GM18517 (cell line): ENCODE measurements at regions not wholly inside any gene's neighbourhood (a gene's known extent, or its start where the extent isn't known, plus 50 kb on each side); places are given as distances from the start of the nearest gene placed in this dataset.
"Not testable (repeated sequence)": the region's sequence is repeated elsewhere in the genome, so short reads cannot be mapped to it uniquely, and the experiment has no call there.

Experiments used
- ATAC-seq: cut with Tn5 transposase; IDR thresholded peaks from one replicate; pipeline ENCODE4 v1.9.1; 2021; ENCODE audit warnings: mild to moderate bottlenecking, moderate library complexity; ENCODE audit not compliant: unreplicated experiment

GRCh38 chr1:113292603-113293255 is 97.6 kb upstream of the MAGI3 start:
- no peak for ATAC-seq

GRCh38 chr1:113293256-113293626 is 97.1 kb upstream of the MAGI3 start:
- ATAC-seq = no peak

- ATAC-seq = no peak
Measured at GRCh38 chr1:113297749-113298148, 92.6 kb upstream of the MAGI3 start.

- ATAC-seq = no peak
Measured at GRCh38 chr1:113298941-113299340, 91.4 kb upstream of the MAGI3 start.

- no peak for ATAC-seq
Measured at GRCh38 chr1:113302636-113303035, 87.7 kb upstream of the MAGI3 start.

- ATAC-seq = no peak
Measured at GRCh38 chr1:113303267-113303666, 87.0 kb upstream of the MAGI3 start.

GRCh38 chr1:113305029-113305428 is 85.3 kb upstream of the MAGI3 start:
- ATAC-seq = not testable (repeated sequence)

- ATAC-seq = no peak
Measured at GRCh38 chr1:113307771-113308445, 82.4 kb upstream of the MAGI3 start.

- not testable (repeated sequence) for ATAC-seq
Measured at GRCh38 chr1:113312651-113313050, 77.7 kb upstream of the MAGI3 start.

GRCh38 chr1:113314600-113314999 is 75.7 kb upstream of the MAGI3 start:
- ATAC-seq = no peak

GRCh38 chr1:113320272-113320671 is 70.0 kb upstream of the MAGI3 start:
- ATAC-seq = no peak

- ATAC-seq = no peak
Measured at GRCh38 chr1:113320972-113321680, 69.2 kb upstream of the MAGI3 start.

GRCh38 chr1:113321771-113322387 is 68.4 kb upstream of the MAGI3 start:
- no peak for ATAC-seq

GRCh38 chr1:113322439-113322838 is 67.9 kb upstream of the MAGI3 start:
- ATAC-seq = no peak

GRCh38 chr1:113325022-113325421 is 65.3 kb upstream of the MAGI3 start:
- ATAC-seq = no peak

GRCh38 chr1:113326976-113327375 is 63.3 kb upstream of the MAGI3 start:
- ATAC-seq = no peak

GRCh38 chr1:113333056-113333455 is 57.3 kb upstream of the MAGI3 start:
- ATAC-seq = no peak

GRCh38 chr1:113340038-113340437 is 50.3 kb upstream of the MAGI3 start:
- no peak for ATAC-seq
